HT-29 (cell line): ENCODE measurements at regions not wholly inside any gene's neighbourhood (a gene's known extent, or its start where the extent isn't known, plus 50 kb on each side); places are given as distances from the start of the nearest gene placed in this dataset.

Source experiments
- DNase-seq: peaks from one replicate; pipeline ENCODE4 v3.0.0-alpha.2; 2015; ENCODE audit warnings: low spot score

- DNase-seq: no peak
Measured at GRCh38 chr1:194355488-194356106, 1169.2 kb upstream of the B3GALT2 start.

GRCh38 chr1:194353121-194353520 is 1166.7 kb upstream of the B3GALT2 start:
- no peak for DNase-seq

- DNase-seq: no peak
Measured at GRCh38 chr1:194347200-194347599, 1160.8 kb upstream of the B3GALT2 start.

GRCh38 chr1:194342484-194343262 is 1156.3 kb upstream of the B3GALT2 start:
- peak; percentile 32 for DNase-seq

GRCh38 chr1:194341587-194341986 is 1155.2 kb upstream of the B3GALT2 start:
- no peak for DNase-seq

GRCh38 chr1:194339471-194339870 is 1153.1 kb upstream of the B3GALT2 start:
- DNase-seq: no peak

GRCh38 chr1:194338241-194338948 is 1152.0 kb upstream of the B3GALT2 start:
- no peak for DNase-seq

- DNase-seq: no peak
Measured at GRCh38 chr1:194333240-194333639, 1146.8 kb upstream of the B3GALT2 start.

- DNase-seq: no peak
Measured at GRCh38 chr1:194331758-194332157, 1145.3 kb upstream of the B3GALT2 start.

GRCh38 chr1:194322751-194323150 is 1136.3 kb upstream of the B3GALT2 start:
- DNase-seq: no peak

- DNase-seq: no peak
Measured at GRCh38 chr1:194318790-194319280, 1132.4 kb upstream of the B3GALT2 start.

- DNase-seq: no peak
Measured at GRCh38 chr1:194309697-194310096, 1123.3 kb upstream of the B3GALT2 start.

GRCh38 chr1:194309269-194309668 is 1122.9 kb upstream of the B3GALT2 start:
- DNase-seq: no peak

GRCh38 chr1:194300776-194301175 is 1114.4 kb upstream of the B3GALT2 start:
- DNase-seq: no peak

GRCh38 chr1:194300340-194300739 is 1113.9 kb upstream of the B3GALT2 start:
- no peak for DNase-seq

- no peak for DNase-seq
Measured at GRCh38 chr1:194298007-194298598, 1111.7 kb upstream of the B3GALT2 start.

GRCh38 chr1:194297094-194297493 is 1110.7 kb upstream of the B3GALT2 start:
- no peak for DNase-seq

GRCh38 chr1:194296201-194296600 is 1109.8 kb upstream of the B3GALT2 start:
- no peak for DNase-seq

GRCh38 chr1:194295685-194296084 is 1109.3 kb upstream of the B3GALT2 start:
- peak; percentile 61 for DNase-seq

- no peak for DNase-seq
Measured at GRCh38 chr1:194293851-194294405, 1107.5 kb upstream of the B3GALT2 start.

- no peak for DNase-seq
Measured at GRCh38 chr1:194292966-194293365, 1106.6 kb upstream of the B3GALT2 start.
